ENCODE measurements at regions not wholly inside any gene's neighbourhood (a gene's known extent, or its start where the extent isn't known, plus 50 kb on each side); places are given as distances from the start of the nearest gene placed in this dataset.

GRCh38 chr3:165903885-165904630 lies 66.8 kb upstream of the BCHE start:
- H3K27ac ChIP-seq: no peak overlapping the region
- intact Hi-C loops (cut with DNase I; ENCODE audit: low total_unique reads): no loop called here

GRCh38 chr3:165899066-165899465 lies 61.8 kb upstream of the BCHE start:
- TF ChIP-seq, protein P1, sequence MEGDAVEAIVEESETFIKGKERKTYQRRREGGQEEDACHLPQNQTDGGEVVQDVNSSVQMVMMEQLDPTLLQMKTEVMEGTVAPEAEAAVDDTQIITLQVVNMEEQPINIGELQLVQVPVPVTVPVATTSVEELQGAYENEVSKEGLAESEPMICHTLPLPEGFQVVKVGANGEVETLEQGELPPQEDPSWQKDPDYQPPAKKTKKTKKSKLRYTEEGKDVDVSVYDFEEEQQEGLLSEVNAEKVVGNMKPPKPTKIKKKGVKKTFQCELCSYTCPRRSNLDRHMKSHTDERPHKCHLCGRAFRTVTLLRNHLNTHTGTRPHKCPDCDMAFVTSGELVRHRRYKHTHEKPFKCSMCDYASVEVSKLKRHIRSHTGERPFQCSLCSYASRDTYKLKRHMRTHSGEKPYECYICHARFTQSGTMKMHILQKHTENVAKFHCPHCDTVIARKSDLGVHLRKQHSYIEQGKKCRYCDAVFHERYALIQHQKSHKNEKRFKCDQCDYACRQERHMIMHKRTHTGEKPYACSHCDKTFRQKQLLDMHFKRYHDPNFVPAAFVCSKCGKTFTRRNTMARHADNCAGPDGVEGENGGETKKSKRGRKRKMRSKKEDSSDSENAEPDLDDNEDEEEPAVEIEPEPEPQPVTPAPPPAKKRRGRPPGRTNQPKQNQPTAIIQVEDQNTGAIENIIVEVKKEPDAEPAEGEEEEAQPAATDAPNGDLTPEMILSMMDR (IDR thresholded peaks at IDR 0.05): no peak
- no peaks in the 10 kb centered on the region for H3K36me3 ChIP-seq
- no peaks in the 10 kb centered on the region for H3K4me1 ChIP-seq
- intact Hi-C loops (cut with DNase I; ENCODE audit: low total_unique reads): no loop called here
- no peak for DNase-seq
- H3K27me3 ChIP-seq: no peaks in the 10 kb centered on the region
- H3K27ac ChIP-seq: no peak overlapping the region
- H3K9me3 ChIP-seq: no peaks in the 10 kb centered on the region
- H3K4me3 ChIP-seq: no peak overlapping the region

More at GRCh38 chr3:165903885-165904630, 66.8 kb upstream of the BCHE start:
- H3K36me3 ChIP-seq: no peaks in the 10 kb centered on the region
- no peaks in the 10 kb centered on the region for H3K27me3 ChIP-seq
- TF ChIP-seq, protein P1 (IDR thresholded peaks at IDR 0.05): no peak
- H3K9me3 ChIP-seq: no peaks in the 10 kb centered on the region
- no peaks in the 10 kb centered on the region for H3K4me1 ChIP-seq
- no peak overlapping the region for H3K4me3 ChIP-seq
- DNase-seq: no peak

DNA sequence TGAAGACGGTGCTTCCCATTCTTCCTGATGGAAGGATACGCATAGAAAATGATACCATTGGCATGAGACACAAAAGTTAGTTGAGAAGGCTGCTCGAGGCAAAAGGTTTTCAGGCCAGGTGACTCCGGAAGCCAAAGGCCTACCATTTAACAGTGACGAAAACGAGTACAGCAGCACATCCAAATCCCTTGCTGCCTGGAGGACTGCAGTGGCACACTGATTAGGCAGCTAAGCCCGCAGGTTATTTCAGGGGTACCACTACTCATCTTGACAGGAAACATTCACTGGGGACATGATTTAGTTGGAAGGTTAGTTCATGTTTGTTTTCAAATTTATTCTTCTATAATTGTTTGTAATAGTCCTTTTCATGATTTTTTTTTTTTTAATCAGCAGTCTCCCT lies 59.9 kb upstream of the BCHE start:
- intact Hi-C loops (cut with DNase I; ENCODE audit: low total_unique reads): no loop called here
- Histone ChIP-seq H3K27ac (no peak overlapping the region), H3K27me3 (no peaks in the 10 kb centered on the region), H3K36me3 (no peaks in the 10 kb centered on the region), H3K4me3 (no peak overlapping the region), H3K9me3 (no peaks in the 10 kb centered on the region), H3K4me1 (no peaks in the 10 kb centered on the region)
- DNase-seq: no peak
- TF ChIP-seq, protein P1 (IDR thresholded peaks at IDR 0.05): no peak

DNA sequence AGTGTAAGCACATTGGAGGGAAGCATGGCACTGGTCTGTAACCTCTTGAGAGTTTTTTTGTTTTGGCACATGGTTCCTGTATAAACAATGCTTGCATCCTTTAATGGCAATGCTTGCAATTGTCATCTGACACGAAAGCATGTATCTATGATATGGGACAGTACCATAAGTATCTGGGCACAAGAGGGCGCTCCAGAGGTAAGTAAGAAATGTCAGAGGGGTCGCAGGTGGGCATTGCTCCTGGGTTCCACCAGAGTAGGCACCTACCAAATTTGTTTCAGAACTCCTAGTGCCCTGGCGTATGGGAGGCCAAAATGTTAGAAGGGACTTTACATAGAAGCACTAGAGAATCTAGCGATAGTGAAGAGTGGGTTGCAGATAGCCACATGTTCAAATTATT lies 58.7 kb upstream of the BCHE start:
- Histone ChIP-seq H3K4me3 (no peak overlapping the region), H3K4me1 (no peaks in the 10 kb centered on the region), H3K9me3 (no peaks in the 10 kb centered on the region), H3K27ac (no peak overlapping the region), H3K27me3 (no peaks in the 10 kb centered on the region), H3K36me3 (no peaks in the 10 kb centered on the region)
- intact Hi-C loops (cut with DNase I; ENCODE audit: low total_unique reads): no loop called here
- TF ChIP-seq, protein P1 (IDR thresholded peaks at IDR 0.05): no peak
- DNase-seq: no peak

GRCh38 chr3:165892565-165892964 lies 55.3 kb upstream of the BCHE start:
- TF ChIP-seq, protein P1 (IDR thresholded peaks at IDR 0.05): no peak
- no peaks in the 10 kb centered on the region for H3K9me3 ChIP-seq
- H3K36me3 ChIP-seq: no peaks in the 10 kb centered on the region
- no peak overlapping the region for H3K4me3 ChIP-seq
- no peaks in the 10 kb centered on the region for H3K4me1 ChIP-seq
- no peak overlapping the region for H3K27ac ChIP-seq
- intact Hi-C loops (cut with DNase I; ENCODE audit: low total_unique reads): no loop called here
- no peak for DNase-seq
- no peaks in the 10 kb centered on the region for H3K27me3 ChIP-seq

Data from tibial artery (tissue), 4 donors.